Mesodermal cell (in vitro differentiated cells): ENCODE measurements at regions not wholly inside any gene's neighbourhood (a gene's known extent, or its start where the extent isn't known, plus 50 kb on each side); places are given as distances from the start of the nearest gene placed in this dataset.

Experiments used
- H3K27ac ChIP-seq: 2 replicates; pipeline ENCODE4 v1.7.0; 2013; ENCODE audit warnings: mild to moderate bottlenecking, low read depth, low read length, moderate library complexity; ENCODE audit not compliant: severe bottlenecking
- H3K36me3 ChIP-seq: 2 replicates; pipeline ENCODE4 v1.7.1; 2013; ENCODE audit warnings: mild to moderate bottlenecking, low read length, moderate library complexity; ENCODE audit not compliant: control insufficient read depth, insufficient read depth
- H3K4me1 ChIP-seq: one replicate; pipeline ENCODE4 v1.7.1; 2013; ENCODE audit warnings: mild to moderate bottlenecking, low read length; ENCODE audit not compliant: insufficient read depth, control insufficient read depth, poor library complexity, severe bottlenecking
- H3K4me3 ChIP-seq: 2 replicates; pipeline ENCODE4 v1.7.0; 2013; ENCODE audit warnings: low read length, control low read depth, mild to moderate bottlenecking; ENCODE audit not compliant: insufficient read depth, poor library complexity, severe bottlenecking; ENCODE audit errors: extremely low read depth
- H3K9me3 ChIP-seq: 2 replicates; pipeline ENCODE4 v1.7.1; 2013; ENCODE audit warnings: mild to moderate bottlenecking, low read length, moderate library complexity; ENCODE audit not compliant: control insufficient read depth
- WGBS, 2 experiments: methylation state at CpG; one replicate each; pipeline ENCODE4 v1.1.5; 2013; ENCODE audit warnings: missing lambda C conversion rate in 2 of 2; ENCODE audit not compliant: insufficient coverage in 2 of 2; 5-methylcytosine and 5-hydroxymethylcytosine counted together

DNA sequence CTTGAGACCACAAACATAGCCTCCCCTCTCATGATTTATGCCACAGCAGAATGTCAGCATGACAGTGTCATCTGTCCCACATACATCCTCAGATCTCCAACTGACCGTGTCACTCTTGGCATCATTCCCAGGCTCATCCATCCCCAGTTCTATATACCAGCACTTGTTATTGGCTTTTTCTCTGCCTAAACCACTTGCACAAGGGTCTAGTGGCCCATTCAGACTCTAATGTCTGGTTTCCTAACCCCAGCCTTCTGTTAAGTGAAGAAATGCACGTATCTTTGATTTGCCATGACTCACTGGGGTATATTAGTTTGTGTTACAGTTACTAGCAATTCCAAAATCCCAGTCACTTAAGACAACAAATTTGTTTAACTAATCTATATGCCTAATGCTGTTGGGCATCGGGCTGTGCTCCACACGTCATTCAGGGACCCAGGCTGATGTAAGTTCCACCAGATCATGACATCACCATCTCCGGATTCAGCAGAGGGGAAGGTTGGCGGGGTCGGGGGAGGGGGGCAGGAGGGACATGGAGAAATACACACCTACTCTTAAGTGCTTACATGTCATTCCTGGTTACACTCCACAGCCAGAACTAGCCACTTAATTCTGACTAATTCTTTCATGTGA is 517.4 kb downstream of the BUD13 start:
- no peaks in the 10 kb centered on the region for H3K36me3 ChIP-seq
- H3K4me1 ChIP-seq = no peaks in the 10 kb centered on the region
- H3K4me3 ChIP-seq = no peak overlapping the region
- WGBS, 2 experiments = 50 to 65% methylated on average over 2 to 4 of the region's 7 CpGs
- no peaks in the 10 kb centered on the region for H3K9me3 ChIP-seq
- H3K27ac ChIP-seq = no peak overlapping the region

DNA sequence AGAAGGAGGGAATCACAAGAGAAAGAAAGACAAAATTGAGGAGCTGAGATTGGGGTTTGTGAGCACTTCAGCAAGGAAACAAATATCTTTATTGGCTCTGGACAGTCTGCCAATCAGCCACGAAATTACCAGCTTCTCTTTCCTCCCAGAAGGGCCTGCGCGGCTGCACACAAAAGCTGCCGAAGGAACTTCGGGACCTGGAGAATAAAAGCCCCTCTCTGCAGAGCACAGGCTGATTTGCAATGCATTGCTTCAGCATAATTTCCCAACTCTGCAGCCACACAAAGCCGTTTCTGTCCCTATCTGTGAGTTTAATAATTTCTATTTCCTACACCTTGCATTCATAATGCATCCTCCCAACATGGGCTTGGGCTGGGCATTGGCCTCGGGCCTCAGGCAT is 522.6 kb downstream of the BUD13 start:
- H3K36me3 ChIP-seq = no peaks in the 10 kb centered on the region
- WGBS, 2 experiments = 88 to 94% methylated on average over 7 of the region's 7 CpGs
- no peaks in the 10 kb centered on the region for H3K9me3 ChIP-seq

DNA sequence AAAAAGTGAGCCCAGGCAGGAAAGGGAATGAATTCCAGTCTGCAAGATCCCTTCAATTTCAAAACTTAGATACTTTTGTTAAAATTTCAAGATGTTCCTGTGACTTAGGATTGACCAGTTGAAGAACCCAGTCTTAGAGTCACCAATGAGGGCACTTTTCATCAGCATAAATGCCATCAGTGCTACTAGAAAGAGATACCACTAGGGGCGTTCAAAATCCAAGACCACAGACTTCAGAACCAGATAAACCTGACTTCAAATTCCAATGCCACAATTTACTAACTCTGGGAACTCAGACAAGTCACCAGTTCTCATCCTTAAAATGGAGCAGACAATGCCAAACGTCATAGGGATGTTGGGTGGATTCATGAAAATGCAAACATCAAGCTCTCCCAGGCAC is 523.2 kb downstream of the BUD13 start:
- H3K4me1 ChIP-seq = no peaks in the 10 kb centered on the region
- 89 to 100% methylated on average over 1 of the region's 2 CpGs for WGBS, 2 experiments
- H3K27ac ChIP-seq = no peak overlapping the region
- no peaks in the 10 kb centered on the region for H3K36me3 ChIP-seq
- H3K4me3 ChIP-seq = no peak overlapping the region
- no peaks in the 10 kb centered on the region for H3K9me3 ChIP-seq

More for the DNA sequence above, 522.6 kb downstream of the BUD13 start:
- Histone ChIP-seq H3K4me1 (no peaks in the 10 kb centered on the region), H3K4me3 (no peak overlapping the region), H3K27ac (no peak overlapping the region)

DNA sequence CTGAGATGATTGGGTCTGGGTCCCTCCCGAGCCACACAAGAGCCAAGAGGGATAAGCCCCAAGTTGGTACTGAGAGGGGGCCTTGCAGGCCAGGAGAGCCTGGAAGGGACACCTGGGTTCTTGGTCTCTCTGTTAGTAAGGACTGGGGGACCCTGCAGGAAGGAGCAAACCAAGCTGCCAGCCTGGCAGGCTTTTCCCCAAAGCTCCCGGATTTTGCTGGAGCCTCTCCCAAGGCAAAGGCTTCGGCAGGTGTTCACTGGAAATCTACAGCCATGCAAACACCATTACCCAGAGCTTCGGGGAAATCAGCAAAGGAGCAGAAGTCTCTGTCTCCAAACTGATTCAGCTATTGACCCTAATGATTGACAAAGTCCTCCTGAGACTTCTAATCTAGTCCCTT is 527.9 kb downstream of the BUD13 start:
- H3K9me3 ChIP-seq = no peaks in the 10 kb centered on the region
- no peak overlapping the region for H3K4me3 ChIP-seq
- H3K4me1 ChIP-seq = no peaks in the 10 kb centered on the region
- H3K27ac ChIP-seq = no peak overlapping the region
- WGBS, 2 experiments = 84 to 97% methylated on average over 3 of the region's 4 CpGs
- no peaks in the 10 kb centered on the region for H3K36me3 ChIP-seq

DNA sequence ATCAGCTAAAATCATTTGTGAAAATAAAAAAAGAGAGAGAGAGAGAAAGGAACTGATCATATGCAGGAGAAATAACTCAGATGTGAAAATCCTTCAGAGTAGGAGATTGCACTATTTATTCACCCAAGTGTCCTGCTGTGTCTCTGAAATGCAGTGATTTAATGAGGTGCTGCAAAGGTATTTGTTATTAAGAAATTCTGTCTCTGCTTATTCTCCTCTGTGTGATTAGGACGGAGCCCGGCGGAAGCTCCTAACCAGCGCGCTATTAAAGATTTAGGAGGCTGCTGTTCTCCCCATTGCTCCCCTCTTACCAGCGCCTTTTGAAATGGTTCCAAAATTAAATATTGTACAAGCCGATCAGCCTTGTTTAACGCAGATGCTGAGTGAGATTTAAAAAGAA is 528.3 kb downstream of the BUD13 start:
- no peaks in the 10 kb centered on the region for H3K36me3 ChIP-seq
- no peak overlapping the region for H3K27ac ChIP-seq
- H3K9me3 ChIP-seq = no peaks in the 10 kb centered on the region
- H3K4me1 ChIP-seq = no peaks in the 10 kb centered on the region
- no peak overlapping the region for H3K4me3 ChIP-seq
- WGBS, 2 experiments = 90 to 94% methylated on average over 7 to 8 of the region's 8 CpGs

DNA sequence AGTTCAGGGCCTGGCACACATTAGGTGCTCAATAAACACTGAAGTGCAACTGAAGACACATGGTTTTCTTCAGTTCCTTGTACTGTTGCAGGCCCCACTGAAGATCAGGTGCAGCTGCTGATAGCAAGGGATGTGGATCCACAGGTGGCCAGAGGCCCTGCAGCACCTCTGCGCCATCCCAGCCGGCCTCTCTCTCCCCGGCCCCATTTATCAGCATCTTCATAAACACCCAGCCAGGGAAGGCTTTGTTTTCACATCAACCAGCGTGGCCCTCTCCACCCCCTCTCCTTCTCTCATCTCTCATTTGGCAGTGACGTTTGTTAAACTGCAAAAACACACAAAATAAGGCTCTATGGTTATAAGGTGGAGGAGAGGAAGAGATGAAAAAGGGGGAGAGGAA is 528.8 kb downstream of the BUD13 start:
- no peak overlapping the region for H3K4me3 ChIP-seq
- no peaks in the 10 kb centered on the region for H3K36me3 ChIP-seq
- WGBS, 2 experiments = 40 to 41% methylated on average over 1 to 3 of the region's 5 CpGs
- no peak overlapping the region for H3K27ac ChIP-seq
- no peaks in the 10 kb centered on the region for H3K4me1 ChIP-seq
- no peaks in the 10 kb centered on the region for H3K9me3 ChIP-seq

DNA sequence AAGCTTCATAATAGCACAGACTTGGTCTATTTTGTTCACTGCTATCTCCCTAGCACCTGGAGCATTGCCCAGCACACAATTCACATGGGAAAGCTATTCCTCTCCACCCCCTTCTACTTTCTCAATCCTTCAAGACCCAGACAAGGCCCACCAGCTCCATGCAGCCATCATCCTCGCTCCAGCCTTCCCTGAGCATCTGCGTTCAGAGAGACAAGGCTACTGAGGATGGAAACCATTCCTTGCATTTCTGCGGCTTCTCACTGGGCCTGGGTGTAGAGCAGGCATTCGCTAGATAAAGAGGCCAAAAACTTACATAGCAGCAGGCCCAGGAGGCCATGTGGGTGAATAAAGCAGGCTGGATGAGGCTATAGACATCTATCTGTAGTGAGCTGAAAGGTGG is 530.8 kb downstream of the BUD13 start:
- Histone ChIP-seq H3K4me3 (no peak overlapping the region), H3K27ac (no peak overlapping the region), H3K36me3 (no peaks in the 10 kb centered on the region), H3K9me3 (no peaks in the 10 kb centered on the region), H3K4me1 (no peaks in the 10 kb centered on the region)
- WGBS, 2 experiments = 90 to 92% methylated on average over 2 to 4 of the region's 4 CpGs

DNA sequence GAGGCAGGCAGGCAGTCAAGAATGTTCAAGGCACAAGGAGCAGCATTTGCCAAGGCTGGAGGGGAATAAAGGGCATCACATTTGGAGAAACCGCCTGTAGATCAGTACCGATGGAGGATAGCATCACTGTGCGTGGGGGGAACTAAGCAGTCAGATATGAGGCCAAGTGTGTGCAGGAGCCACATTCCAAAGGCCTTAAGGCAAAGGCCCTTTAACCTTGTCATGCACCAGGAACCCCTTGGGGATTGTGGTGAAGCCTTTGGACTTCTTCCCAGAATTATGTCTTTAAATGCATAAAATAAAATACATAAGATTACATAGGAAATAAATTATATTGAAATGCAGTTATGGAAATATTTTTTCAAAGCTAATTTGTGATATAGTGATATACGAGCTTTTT is 532.1 kb downstream of the BUD13 start:
- Histone ChIP-seq H3K4me3 (no peak overlapping the region), H3K27ac (no peak overlapping the region), H3K36me3 (no peaks in the 10 kb centered on the region), H3K4me1 (no peaks in the 10 kb centered on the region), H3K9me3 (no peaks in the 10 kb centered on the region)
- WGBS, 2 experiments = 92 to 97% methylated on average over 3 of the region's 4 CpGs

DNA sequence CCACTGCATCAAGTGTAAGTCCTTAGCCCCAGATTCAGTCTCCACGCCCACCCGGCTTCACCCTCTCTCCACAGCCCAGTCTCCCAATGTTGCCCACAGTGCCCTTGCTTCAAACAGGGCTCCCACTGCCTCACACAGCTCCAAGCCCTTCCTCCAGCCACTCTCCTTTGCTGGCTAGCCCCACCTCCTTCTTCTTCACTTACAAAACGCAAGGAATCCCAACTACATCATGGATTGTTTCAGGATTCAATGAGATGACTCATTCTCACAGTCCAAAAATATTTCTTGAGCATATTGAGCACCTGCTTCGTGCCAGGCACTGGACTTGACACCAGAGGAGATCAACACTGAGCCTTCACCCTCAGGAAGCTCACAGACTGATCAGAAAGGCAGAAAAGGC is 533.5 kb downstream of the BUD13 start:
- Histone ChIP-seq H3K27ac (no peak overlapping the region), H3K9me3 (no peaks in the 10 kb centered on the region), H3K4me3 (no peak overlapping the region), H3K4me1 (no peaks in the 10 kb centered on the region), H3K36me3 (no peaks in the 10 kb centered on the region)
- 83 to 89% methylated on average over 3 to 4 of the region's 4 CpGs for WGBS, 2 experiments

DNA sequence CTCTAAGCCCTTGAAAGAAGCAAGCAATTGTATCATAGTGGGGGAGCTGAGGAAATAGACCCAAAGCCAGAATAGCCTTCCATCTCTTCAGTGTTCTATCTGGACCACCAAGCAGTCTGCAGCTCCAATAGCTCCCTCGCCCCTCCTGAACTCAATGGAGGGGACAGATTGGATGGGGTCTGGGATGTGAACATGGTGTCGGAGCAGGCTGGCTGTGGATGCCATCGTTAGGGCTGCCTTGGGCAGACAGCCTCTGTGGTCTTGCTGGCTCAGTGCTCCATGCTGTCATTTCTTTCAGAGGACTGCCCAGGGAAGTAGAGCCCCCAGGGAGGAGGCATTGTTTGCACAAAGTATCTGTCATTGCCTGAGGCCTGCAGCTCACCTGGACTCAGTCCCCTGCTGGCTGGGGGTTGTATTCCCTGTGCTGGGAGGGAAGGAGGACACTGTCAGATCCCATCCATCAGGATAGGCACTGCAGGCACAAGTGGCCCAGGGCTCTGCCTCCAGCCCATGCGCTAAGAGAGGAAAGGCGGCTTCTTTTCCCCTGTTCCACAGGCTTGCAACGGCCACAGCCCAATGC is 537.7 kb downstream of the BUD13 start:
- 55 to 69% methylated on average over 4 to 5 of the region's 6 CpGs for WGBS, 2 experiments
- Histone ChIP-seq H3K4me1 (no peaks in the 10 kb centered on the region), H3K36me3 (no peaks in the 10 kb centered on the region), H3K4me3 (no peak overlapping the region), H3K9me3 (no peaks in the 10 kb centered on the region), H3K27ac (no peak overlapping the region)

DNA sequence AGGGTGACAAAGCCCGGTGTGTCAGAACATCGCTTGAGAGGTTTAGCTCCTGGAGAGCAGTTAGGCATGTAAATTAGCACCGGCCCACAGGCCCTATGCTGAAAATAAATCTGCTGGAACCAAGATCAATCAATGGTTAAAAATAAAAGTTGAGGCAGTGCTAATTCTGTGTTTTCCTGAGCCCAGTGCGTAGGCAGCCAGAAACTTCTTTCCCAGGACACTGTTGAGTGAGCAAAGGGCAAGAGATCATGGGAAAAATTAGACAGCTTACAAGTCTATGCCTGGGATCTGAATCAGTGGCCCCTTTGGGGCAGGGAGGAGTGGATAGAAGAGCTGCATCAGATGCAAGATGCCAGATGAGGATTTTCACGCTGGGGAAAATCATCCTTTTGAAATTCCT is 539.2 kb downstream of the BUD13 start:
- Histone ChIP-seq H3K36me3 (no peaks in the 10 kb centered on the region), H3K4me1 (no peaks in the 10 kb centered on the region), H3K9me3 (no peaks in the 10 kb centered on the region), H3K27ac (no peak overlapping the region), H3K4me3 (no peak overlapping the region)
- WGBS, 2 experiments = 54 to 76% methylated on average over 4 of the region's 5 CpGs
